ENCODE measurements at regions not wholly inside any gene's neighbourhood (a gene's known extent, or its start where the extent isn't known, plus 50 kb on each side); places are given as distances from the start of the nearest gene placed in this dataset.
"Not testable (repeated sequence)": the region's sequence is repeated elsewhere in the genome, so short reads cannot be mapped to it uniquely, and the experiment has no call there.

DNA sequence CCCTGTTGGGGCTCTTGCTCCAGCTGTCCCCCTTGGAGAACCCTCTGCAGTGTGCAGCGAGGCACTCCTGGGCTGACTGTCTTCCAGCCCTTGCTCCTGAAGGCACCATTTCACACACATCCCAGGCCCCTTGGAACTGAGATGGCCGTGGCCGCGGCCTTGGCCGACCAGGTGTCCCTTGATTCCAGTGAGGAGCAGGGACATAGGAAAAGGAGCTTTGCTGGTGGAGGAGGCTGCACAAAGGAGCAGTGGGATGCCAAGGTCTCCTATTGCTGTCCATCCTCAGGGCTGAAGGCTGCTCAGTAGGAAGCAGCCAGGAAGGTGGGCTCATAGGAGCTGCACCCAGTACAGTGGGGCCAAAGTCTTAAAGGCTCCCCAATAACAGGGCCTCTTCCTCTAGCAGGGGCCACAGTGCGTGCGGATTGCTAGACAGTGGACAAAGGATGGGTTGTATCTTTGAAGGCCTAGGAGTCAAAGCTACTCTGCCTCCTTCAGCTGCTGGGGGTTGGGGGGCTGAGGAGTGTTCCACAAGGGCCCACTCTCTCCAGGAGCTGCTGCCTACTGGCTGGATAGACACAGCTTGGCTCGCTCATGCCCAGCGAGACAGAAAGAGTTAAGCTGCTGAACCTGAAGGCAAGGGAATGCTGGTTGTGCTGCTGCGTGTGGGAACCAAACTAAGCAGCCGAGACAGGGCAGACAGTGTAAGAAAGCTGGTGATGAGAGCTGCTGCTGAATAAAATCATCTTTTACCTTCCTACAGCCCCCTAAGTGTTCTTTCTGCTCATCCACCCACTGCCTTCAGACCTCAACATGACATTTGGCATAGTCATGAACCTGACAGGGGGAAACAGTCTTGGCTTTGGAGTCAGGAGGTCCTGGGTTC, 891.9 kb upstream of the ZNF722 start:
- Histone ChIP-seq H3K4me3 (no peak overlapping the region), H3K4me1 (no peaks in the 10 kb centered on the region), H3K27ac (no peak overlapping the region), H3K9me3 (peaks cover 0 to 5% of the 10 kb centered on the region in 2 donors), H3K36me3 (no peaks in the 10 kb centered on the region), H3K27me3 (no peaks in the 10 kb centered on the region)
- TF ChIP-seq, protein P1, sequence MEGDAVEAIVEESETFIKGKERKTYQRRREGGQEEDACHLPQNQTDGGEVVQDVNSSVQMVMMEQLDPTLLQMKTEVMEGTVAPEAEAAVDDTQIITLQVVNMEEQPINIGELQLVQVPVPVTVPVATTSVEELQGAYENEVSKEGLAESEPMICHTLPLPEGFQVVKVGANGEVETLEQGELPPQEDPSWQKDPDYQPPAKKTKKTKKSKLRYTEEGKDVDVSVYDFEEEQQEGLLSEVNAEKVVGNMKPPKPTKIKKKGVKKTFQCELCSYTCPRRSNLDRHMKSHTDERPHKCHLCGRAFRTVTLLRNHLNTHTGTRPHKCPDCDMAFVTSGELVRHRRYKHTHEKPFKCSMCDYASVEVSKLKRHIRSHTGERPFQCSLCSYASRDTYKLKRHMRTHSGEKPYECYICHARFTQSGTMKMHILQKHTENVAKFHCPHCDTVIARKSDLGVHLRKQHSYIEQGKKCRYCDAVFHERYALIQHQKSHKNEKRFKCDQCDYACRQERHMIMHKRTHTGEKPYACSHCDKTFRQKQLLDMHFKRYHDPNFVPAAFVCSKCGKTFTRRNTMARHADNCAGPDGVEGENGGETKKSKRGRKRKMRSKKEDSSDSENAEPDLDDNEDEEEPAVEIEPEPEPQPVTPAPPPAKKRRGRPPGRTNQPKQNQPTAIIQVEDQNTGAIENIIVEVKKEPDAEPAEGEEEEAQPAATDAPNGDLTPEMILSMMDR (IDR thresholded peaks at IDR 0.05): no peak
- no peak for DNase-seq (ENCODE audit: low spot score in 2 of 2)
- intact Hi-C loops (cut with DNase I): no loop called here

DNA sequence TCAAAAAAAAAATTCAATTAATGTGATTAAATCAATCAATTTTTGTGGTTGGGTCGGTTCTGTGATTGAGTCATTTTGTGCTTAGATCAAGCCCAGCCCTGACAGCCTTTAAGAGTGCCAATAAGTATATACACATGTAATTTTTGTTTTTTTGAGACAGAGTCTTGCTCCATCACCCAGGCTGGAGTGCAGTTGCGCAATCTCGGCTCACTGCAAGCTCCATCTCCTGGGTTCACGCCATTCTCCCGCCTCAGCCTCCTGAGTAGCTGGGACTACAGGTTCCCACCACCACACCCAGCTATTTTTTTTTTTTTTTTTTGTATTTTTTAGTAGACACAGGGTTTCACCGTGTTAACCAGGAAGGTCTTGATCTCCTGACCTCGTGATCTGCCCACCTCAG, 887.1 kb upstream of the ZNF722 start:
- H3K4me1 ChIP-seq; intact Hi-C loops (cut with DNase I); H3K36me3 ChIP-seq; H3K9me3 ChIP-seq; H3K4me3 ChIP-seq; H3K27ac ChIP-seq; H3K27me3 ChIP-seq; DNase-seq (ENCODE audit: low spot score in 2 of 2): not testable (repeated sequence)

DNA sequence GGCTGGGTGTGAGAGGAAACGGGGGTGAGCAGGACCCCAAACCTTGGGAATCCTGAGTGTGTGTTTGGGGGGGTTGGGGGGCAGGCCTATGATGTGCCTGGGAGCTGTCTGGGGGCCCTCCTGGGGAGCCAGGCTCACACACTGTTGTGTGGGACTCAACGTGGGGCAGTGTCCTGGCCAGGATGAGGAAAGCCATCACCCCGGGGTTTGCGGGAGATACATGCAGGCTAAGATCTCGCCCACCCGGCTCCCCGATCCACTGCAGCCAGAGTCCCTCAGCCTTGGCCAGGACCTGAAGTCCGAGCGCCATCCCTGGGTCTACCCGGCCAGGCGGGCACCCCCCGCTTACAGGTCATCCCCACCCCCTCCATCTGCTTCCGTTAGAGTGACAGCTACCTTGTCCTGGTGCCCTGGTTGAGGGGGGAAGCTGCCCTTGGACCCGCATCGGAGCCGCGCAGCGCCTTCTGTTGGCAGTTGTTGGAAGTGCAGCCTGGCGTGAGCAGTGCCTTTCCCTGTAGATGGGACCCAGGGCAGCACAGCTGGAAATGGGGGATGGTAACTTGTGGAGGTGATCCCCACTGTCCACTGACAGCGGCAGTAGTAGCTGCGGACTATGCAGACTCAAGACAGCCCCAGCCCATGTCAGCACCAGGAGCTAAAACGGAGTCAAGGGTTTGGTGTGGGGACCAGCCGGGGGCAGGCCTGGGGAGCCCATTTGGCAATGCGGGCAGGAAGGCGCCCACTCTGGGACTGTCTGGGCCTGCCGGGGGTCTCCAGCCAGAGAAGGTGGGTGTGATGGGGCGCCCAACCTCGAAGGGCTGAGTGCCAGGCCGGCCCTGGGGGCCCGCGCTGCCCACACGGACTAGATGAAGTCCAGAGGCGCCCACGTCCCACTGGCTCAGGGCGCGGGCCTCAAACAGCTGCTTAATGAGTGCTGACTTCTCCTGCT, 885.6 kb upstream of the ZNF722 start:
- Histone ChIP-seq H3K9me3 (peaks cover 0 to 9% of the 10 kb centered on the region in 2 donors), H3K27ac (no peak overlapping the region), H3K27me3 (no peaks in the 10 kb centered on the region), H3K36me3 (no peaks in the 10 kb centered on the region), H3K4me1 (no peaks in the 10 kb centered on the region), H3K4me3 (no peak overlapping the region)
- TF ChIP-seq, protein P1 (IDR thresholded peaks at IDR 0.05): no peak
- no peak for DNase-seq (ENCODE audit: low spot score in 2 of 2)
- intact Hi-C loops (cut with DNase I): no loop called here

DNA sequence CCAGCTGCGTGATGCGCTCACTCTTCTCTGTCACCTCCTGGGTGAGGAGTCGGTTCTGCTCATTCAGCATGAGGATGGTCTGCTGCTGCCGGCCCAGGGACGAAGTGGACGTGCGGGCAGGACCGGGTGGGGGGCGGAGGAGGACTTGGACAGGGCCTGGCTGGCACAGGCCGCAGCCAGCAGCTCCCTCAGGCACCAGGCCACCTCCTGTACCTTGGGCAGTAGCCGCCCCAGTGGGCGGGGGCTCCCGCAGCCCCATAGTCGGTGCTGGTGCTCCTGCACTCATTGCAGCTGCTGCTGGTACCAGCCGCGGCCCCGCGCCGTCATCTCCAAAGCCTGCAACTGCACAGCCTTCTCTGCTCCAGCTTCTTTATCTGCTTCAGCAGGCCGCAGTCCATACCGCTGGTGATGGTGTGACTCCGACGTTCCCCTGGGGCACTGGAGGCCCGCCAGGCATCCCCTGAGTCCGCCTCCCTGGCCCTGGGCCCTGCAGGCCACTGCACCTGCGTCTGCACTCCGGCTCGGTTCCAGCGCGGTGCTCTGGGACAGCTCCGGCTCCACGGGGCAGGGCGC, 884.9 kb upstream of the ZNF722 start:
- no peaks in the 10 kb centered on the region for H3K36me3 ChIP-seq
- H3K27me3 ChIP-seq: no peaks in the 10 kb centered on the region
- no peak overlapping the region for H3K4me3 ChIP-seq
- intact Hi-C loops (cut with DNase I): no loop called here
- no peaks in the 10 kb centered on the region for H3K4me1 ChIP-seq
- TF ChIP-seq, protein P1 (IDR thresholded peaks at IDR 0.05): no peak
- DNase-seq (ENCODE audit: low spot score in 2 of 2): no peak
- no peak overlapping the region for H3K27ac ChIP-seq
- peaks cover 0 to 9% of the 10 kb centered on the region in 2 donors for H3K9me3 ChIP-seq

DNA sequence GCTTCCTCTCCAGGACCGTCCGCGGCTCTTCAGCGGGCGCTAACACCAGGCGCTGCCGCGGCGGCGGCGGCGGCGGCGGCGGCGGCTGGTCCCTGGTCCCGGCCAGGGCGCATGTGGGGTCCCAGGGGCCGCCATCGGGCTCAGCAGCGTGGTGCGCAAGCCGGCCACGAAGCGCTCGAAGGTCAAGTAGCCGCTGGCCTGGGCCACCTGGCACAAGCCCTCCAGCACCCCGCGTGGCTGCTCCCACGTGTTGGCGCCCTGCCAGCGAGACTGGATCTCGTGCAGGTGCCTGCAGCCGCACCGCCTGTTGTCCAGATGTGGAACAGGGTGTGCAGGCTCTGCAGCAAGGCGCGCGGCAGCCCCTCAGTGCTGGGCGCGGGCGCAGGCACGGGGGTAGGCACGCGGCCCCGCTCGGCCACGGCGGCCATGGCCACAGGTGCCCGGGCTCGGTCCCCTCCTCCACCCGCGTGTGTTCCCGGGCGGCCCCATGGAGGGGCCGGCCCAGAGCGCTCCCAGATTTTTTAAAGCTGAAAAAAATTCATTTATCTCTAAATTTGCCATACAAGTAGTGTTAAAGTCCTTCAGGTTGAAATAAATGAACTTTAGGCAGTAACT, 884.2 kb upstream of the ZNF722 start:
- no peak for DNase-seq (ENCODE audit: low spot score in 2 of 2)
- H3K36me3 ChIP-seq: no peaks in the 10 kb centered on the region
- no peak overlapping the region for H3K4me3 ChIP-seq
- intact Hi-C loops (cut with DNase I): no loop called here
- peaks cover 0 to 9% of the 10 kb centered on the region in 2 donors for H3K9me3 ChIP-seq
- TF ChIP-seq, protein P1 (IDR thresholded peaks at IDR 0.05): no peak
- H3K27me3 ChIP-seq: no peaks in the 10 kb centered on the region
- no peak overlapping the region for H3K27ac ChIP-seq
- H3K4me1 ChIP-seq: no peaks in the 10 kb centered on the region

Measured in ascending aorta (tissue), 2 donors.